Peyer's patch (tissue), 4 donors: ENCODE measurements at regions not wholly inside any gene's neighbourhood (a gene's known extent, or its start where the extent isn't known, plus 50 kb on each side); places are given as distances from the start of the nearest gene placed in this dataset.

ENCODE experiments used
- POLR2A ChIP-seq, 2 donors: fragments of 450-650 bp; IDR thresholded peaks; one replicate each; pipeline ENCODE4 v1.5.1; 2017; ENCODE audit warnings: antibody characterized with exemption in 2 of 2, mild to moderate bottlenecking in 2 of 2, moderate library complexity in 2 of 2
- TF ChIP-seq, protein P1 (sequence below), 6 experiments: fragments of 450-650 bp in 4 of 6; fragments of 200-600 bp in 2 of 6; sonication (generic) in 1 of 6; IDR thresholded peaks; one replicate each; pipeline ENCODE4 v1.5.1; 2017 to 2019; ENCODE audit warnings: antibody characterized with exemption in 6 of 6, mild to moderate bottlenecking in 3 of 6, moderate library complexity in 1 of 6

DNA sequence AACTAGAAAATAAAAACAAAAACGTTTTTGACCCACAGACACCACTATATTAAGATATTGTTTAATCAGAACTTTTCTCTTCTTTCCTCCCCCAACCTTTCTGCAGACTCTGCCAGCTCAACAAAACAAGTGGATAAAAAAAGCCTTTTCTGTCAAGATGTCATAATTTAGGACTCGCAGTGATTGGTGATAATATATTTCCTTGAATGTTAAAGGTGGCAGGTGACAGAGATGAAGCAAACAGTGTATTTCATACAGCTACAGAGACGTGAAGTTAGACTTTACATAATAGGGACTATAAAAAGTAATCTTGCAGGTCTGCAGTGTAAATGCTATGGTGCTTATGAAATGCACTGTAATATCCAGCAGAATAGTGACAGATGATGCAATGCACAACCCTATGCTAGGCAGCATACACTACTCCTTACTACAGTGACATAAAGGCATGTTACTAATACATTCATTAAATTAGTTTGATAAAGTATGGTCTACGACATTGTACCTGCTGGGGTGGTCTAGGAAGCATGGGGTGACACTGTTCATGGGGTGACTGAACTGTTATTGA lies 326.7 kb upstream of the GRAMD2B start:
- TF ChIP-seq, protein P1, sequence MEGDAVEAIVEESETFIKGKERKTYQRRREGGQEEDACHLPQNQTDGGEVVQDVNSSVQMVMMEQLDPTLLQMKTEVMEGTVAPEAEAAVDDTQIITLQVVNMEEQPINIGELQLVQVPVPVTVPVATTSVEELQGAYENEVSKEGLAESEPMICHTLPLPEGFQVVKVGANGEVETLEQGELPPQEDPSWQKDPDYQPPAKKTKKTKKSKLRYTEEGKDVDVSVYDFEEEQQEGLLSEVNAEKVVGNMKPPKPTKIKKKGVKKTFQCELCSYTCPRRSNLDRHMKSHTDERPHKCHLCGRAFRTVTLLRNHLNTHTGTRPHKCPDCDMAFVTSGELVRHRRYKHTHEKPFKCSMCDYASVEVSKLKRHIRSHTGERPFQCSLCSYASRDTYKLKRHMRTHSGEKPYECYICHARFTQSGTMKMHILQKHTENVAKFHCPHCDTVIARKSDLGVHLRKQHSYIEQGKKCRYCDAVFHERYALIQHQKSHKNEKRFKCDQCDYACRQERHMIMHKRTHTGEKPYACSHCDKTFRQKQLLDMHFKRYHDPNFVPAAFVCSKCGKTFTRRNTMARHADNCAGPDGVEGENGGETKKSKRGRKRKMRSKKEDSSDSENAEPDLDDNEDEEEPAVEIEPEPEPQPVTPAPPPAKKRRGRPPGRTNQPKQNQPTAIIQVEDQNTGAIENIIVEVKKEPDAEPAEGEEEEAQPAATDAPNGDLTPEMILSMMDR (IDR thresholded peaks at IDR 0.05), result no peak
- TF ChIP-seq POLR2A (IDR thresholded peaks at IDR 0.05), result no peak
